GM18909 (cell line): ENCODE measurements at regions not wholly inside any gene's neighbourhood (a gene's known extent, or its start where the extent isn't known, plus 50 kb on each side); places are given as distances from the start of the nearest gene placed in this dataset.
"Not testable (repeated sequence)": the region's sequence is repeated elsewhere in the genome, so short reads cannot be mapped to it uniquely, and the experiment has no call there.

Experiments
- ATAC-seq: cut with Tn5 transposase; IDR thresholded peaks from one replicate; pipeline ENCODE4 v1.9.1; 2021; ENCODE audit warnings: mild to moderate bottlenecking; ENCODE audit not compliant: unreplicated experiment, poor library complexity

- ATAC-seq: peak; percentile 56
Observed at GRCh38 chr2:187774551-187775071, 220.4 kb upstream of the TFPI start.

GRCh38 chr2:187775196-187775595 is 221.0 kb upstream of the TFPI start:
- ATAC-seq: no peak

- no peak for ATAC-seq
Observed at GRCh38 chr2:187775651-187776050, 221.4 kb upstream of the TFPI start.

- ATAC-seq: no peak
Observed at GRCh38 chr2:187782301-187782700, 228.1 kb upstream of the TFPI start.

GRCh38 chr2:187783446-187783845 is 229.2 kb upstream of the TFPI start:
- no peak for ATAC-seq

- ATAC-seq: not testable (repeated sequence)
Observed at GRCh38 chr2:187784138-187784537, 229.9 kb upstream of the TFPI start.

- no peak for ATAC-seq
Observed at GRCh38 chr2:187799601-187800000, 245.4 kb upstream of the TFPI start.

GRCh38 chr2:187803816-187804215 is 249.6 kb upstream of the TFPI start:
- ATAC-seq: no peak

GRCh38 chr2:187815113-187815512 is 260.9 kb upstream of the TFPI start:
- no peak for ATAC-seq

- ATAC-seq: no peak
Observed at GRCh38 chr2:187819624-187820023, 265.4 kb upstream of the TFPI start.

GRCh38 chr2:187825108-187825507 is 270.9 kb upstream of the TFPI start:
- no peak for ATAC-seq

GRCh38 chr2:187826023-187826422 is 271.8 kb upstream of the TFPI start:
- no peak for ATAC-seq

- ATAC-seq: no peak
Observed at GRCh38 chr2:187834787-187835186, 280.6 kb upstream of the TFPI start.

- no peak for ATAC-seq
Observed at GRCh38 chr2:187838690-187839089, 284.5 kb upstream of the TFPI start.

GRCh38 chr2:187842315-187842714 is 288.1 kb upstream of the TFPI start:
- no peak for ATAC-seq

GRCh38 chr2:187842978-187843847 is 289.0 kb upstream of the TFPI start:
- ATAC-seq: peak; percentile 76

- no peak for ATAC-seq
Observed at GRCh38 chr2:187847245-187848208, 293.3 kb upstream of the TFPI start.

- ATAC-seq: no peak
Observed at GRCh38 chr2:187851955-187852561, 297.8 kb upstream of the TFPI start.

GRCh38 chr2:187853381-187853791 is 299.2 kb upstream of the TFPI start:
- ATAC-seq: no peak

GRCh38 chr2:187854801-187855200 is 300.6 kb upstream of the TFPI start:
- ATAC-seq: no peak
